GM19025 (cell line): ENCODE measurements at regions not wholly inside any gene's neighbourhood (a gene's known extent, or its start where the extent isn't known, plus 50 kb on each side); places are given as distances from the start of the nearest gene placed in this dataset.
A peak's percentile ranks its signal among the peaks of the same experiment; 100 is the strongest.

Source experiments
- ATAC-seq: cut with Tn5 transposase; IDR thresholded peaks from one replicate; pipeline ENCODE4 v1.9.1; 2021; ENCODE audit warnings: mild to moderate bottlenecking, low read depth, moderate library complexity; ENCODE audit not compliant: unreplicated experiment

DNA sequence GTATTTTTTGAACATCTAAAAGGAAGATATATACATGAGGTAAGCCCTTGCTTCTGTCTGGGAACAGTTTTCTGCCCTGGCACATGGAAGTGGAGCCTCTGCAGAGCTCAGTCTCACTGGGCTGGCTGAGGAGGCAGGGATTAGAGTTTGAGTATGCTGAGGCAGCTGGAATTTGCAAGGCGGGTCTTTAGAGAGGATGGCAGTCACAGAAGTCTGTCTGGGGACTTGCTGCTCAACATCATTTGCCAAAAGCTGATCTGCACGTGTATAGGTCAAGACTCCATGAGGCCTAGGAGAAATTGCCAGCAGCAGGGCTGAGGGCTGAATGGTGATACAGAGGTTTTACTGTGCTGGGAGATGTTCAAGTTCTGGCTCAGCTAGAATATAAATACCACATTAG is 163.6 kb upstream of the ANK2 start:
- ATAC-seq, result no peak

DNA sequence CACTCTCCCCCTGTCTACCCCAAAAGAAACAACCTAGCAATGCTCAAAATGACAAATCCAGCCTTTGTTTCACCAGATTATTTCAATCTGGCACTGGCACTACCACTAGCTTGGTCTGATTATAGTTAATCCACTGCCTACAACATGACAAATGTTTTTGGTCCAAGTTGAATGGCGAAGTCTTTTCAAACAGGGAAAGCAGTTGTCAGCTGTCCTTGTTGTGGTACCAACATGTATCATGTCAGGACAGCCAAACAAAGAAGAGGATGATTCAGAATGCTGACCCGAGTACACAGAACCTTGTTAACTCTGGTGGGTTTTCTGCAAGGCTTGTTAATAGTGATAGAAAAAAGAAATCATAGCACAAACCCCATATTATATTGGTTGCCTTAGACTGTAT is 160.8 kb upstream of the ANK2 start:
- no peak for ATAC-seq

DNA sequence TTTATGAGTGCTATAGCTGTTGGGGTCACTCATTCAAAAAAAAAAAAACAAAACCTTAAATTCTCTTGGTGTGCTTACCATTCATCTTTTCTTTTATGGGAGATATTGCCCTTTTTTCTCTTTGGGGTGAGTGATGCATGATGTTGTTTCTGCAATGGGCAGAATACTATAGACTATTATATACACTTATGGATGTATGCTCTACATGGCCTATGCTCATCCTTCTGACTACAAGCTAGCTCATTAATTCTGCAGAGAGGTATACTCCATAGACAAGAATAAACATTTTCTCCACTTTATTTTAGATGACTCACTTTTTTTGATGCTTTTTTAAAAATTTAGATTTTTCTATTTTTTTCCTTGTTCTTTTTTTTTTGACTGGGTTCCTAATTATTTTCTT is 160.3 kb upstream of the ANK2 start:
- ATAC-seq, result no peak

DNA sequence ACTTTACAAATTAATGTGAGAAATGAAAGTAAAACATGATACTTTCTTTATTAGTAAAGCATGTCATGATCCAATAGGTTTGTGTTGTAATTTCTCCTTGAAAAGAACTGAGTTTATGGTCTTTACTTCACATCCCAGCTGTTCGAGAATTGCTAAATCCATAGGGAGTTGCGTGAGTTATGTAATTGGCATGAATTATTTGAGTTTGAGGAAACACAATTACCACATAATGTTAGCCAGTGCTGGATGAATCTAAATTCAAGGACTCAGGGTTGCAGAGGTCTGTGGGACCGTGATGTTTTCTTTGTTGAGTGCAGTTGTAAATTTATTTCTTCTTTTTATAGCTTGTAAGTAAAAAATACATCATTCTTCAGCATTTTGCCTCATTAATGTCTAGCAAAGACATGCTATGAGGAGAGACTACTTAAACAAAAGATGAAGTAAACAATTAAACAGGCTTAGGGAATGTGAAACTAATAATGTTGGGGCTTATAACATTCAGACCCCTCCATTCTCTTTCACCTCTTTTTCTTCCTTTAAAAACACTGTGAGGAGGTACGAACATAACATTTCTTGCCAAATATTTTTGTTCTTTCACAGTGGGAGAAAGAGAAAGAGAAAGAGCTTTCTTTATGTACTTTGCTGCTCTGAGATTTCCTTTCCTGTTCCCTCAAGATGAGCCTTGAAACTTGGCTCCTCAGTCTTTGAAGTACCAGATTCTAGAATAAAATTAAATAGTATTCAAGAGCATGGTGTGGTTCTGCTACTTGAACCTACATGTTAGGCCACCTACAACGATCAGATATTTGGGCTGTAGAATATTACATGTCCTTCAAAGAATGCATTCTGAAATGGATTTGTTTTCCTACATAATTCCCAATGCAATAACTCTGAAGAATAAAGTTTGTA is 159.6 kb upstream of the ANK2 start:
- peak; percentile 38 for ATAC-seq

DNA sequence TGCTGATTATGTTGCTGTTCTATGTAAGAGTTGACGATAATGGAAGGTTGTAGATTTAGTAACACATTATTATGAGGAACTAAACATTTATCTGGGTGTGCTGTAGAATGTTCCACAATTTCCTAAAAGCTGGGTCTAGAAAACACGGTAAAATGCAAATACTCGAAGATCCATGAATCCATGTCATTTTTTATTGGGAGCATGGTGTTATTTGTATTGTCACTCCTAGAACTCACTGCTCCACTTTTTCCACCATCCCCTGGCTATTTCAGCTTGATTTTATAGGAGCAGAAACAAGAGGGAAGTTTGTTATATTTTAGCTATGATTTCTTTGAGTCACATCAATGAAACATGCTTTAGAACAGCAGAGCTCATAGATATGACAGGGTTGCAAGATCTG is 155.0 kb upstream of the ANK2 start:
- ATAC-seq, result no peak

DNA sequence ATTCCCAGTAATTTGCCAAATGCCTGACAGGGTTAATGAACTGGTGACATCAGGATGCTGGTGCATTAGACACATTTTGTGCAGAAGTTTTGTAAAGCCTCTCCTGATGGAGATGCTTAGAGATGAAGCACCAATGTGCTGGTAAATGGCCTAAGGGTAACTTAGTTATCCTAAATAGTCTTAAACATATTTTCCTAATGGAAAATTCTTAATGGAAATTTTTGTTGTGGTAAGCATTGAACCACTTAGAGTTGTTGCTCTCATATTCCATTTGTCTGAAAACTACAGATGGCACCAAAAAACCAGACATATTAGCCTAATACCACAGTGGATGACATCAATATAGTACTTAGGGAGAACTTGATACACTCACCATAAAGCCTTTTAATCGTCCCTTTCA is 154.5 kb upstream of the ANK2 start:
- no peak for ATAC-seq

DNA sequence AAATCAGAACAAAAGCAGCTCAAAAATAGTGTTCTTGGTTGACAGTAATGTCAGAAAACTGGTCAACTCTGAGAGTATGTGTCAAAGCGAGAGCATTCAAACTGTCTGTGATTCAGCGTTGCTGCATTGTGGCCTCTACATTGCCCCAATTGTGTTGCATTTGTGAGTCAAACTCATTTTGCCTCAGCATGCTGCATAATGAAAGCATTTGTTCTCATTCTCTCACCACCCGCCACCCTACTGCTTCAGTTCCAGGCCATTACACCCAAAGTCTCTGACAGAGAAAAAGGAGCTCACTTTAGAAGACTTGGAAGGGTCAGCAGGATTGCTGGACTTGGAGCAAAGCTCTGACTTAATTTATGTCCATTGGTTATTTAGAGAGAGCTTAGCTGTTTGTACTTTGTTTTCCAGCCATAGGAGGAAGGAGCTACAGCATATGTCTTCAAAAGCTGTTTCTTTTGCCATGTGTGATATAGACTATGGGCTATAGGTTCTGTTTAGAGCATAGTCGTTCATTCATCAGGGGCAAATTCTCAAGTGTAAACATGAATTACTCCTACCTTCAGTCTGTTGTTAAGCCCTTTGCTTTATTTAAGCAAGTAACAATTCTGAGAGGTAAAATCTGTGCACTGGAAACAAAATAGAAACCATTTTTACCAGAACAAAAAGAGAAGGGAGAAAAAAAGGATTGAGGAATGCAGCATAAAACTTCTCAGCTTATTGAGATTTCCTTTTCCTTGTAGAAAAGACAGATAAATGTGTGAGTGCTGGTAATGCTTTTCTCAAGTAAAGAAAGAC is 153.4 kb upstream of the ANK2 start:
- ATAC-seq, result peak; percentile 50

DNA sequence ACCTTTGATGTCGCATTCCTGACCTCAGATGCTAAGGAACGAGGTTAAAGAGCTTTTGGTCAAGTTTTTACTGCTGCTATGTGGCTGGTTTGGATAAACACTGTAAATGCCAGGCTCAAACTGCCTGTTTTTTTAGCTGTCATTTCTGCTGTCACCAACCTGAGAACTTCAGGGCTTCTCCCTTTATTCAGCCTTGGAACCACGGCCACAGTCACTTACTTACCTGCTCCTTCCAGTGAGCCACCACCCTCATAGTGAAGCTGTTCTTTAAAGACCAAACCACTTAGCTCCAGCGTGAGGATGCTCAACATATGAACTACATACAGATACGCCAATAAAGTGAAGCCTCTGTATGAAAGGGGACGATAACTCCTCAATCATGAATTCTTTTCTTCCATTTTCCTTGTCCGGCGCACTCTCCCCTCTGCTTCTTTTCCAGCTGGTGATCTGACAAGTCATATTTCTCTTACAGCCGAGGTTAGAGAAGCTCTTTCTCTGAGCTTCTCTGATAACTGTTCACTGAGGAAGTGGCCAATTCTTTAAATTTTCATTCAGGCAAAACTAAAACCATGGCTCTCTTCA is 152.8 kb upstream of the ANK2 start:
- ATAC-seq, result no peak

DNA sequence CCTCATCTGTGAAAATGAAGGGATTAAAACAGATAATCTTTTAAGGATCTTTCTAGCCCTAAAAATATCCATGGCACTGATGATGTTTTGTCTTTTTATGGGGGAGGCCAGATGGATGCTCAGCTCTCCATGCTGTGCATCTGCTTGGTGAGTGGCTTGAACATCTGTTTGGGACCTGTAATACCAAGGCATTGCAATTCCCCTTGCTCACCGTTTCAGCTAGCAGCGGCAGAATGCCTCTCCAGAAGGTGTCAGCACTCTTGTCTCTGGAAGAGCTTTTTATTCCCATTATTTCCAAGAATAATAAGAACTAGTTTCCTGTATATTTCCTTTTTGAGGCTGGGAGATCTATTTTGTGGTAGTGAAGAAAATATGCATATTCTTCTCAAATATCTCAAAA is 151.9 kb upstream of the ANK2 start:
- no peak for ATAC-seq

DNA sequence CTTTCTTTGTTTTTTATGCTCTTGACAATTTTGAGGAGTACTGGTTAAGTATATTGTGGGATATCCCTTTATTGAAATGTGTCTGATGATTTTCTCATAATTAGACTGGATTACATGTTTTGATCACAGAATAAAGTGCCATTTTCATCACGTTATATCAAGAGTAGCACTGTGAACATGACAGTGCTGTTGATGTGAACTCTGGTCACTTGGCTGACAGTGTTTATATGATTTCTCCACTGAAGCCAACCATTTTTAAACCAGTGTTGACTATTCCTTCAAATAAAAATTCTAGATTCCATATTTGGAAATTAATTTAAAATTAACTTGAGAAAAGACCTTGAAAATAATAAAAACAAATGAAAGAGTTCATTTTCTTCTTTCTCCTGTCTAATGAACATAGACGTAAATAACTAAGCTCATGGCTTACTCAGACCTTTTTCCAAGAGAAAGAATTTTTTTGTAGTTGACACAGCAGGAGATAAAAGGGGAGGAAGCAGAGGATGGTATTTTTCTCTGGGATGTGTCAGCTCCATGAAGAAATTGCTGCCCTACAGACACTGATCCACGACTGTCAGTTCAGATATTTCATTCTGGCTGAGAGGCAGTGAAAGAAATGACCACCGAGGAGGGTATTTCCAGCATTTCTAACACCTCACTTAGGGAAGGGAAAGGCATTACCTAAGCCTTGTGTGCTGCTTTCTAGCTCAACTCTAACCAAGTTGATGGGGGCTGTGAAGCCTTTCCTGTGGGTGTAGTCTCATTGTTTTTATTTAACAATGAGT is 150.9 kb upstream of the ANK2 start:
- ATAC-seq, result no peak

DNA sequence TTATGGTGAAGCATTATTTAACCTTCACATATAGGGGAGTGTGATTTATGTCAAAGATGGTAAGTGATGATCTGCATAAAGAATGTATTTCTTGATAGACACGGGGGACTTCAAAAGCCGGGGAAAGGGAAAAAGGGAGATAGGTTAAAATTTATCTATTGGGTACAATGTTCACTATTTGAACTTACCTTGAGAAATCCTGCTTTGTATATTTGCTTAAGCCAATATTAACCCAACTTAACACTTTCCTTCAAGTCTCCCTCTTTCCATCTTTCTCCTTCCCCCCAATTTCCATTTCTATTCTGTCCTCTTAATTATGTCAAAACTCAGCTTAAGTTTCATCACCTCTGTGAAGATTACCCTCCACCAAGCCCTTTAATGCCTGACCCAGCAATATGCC is 149.0 kb upstream of the ANK2 start:
- no peak for ATAC-seq

DNA sequence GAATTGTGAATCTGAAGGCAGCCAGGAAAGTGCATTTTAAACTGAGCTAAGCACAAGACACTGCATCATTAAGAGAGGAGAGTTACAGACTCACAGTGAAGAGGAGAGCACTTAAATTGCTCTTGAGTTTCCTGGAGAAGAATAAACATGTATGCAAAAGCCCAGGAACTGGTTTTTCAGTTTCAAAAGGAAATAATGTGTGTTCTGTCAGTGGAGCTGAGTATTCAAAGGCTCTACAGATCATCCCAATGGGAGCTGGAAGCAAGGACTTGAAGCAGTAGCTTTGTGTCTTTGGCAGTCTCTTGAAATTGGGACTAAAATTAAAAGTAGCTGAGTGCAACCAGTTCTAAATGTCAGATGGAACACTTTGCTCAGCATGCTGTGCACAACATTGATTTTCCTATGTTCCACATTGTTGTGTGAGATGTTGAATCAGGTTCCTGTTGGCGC is 147.5 kb upstream of the ANK2 start:
- no peak for ATAC-seq

DNA sequence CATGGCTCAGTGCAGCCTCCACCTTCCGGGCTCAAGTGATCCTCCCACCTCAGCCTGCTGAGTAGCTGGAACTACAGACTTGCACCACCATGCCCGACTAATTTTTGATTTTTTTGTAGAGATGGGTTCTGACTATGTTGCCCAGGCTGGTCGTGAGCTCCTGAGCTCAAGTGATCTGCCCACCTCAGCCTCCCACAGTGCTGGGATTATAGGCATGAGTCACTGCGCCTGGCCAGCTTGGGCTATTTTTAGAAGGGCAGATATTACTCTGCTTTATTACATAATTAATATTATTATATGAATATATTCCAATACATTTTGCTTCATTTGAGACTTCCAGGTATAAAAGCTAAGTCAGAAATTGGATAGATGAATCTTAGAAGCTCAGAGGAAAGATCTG is 143.7 kb upstream of the ANK2 start:
- no peak for ATAC-seq

DNA sequence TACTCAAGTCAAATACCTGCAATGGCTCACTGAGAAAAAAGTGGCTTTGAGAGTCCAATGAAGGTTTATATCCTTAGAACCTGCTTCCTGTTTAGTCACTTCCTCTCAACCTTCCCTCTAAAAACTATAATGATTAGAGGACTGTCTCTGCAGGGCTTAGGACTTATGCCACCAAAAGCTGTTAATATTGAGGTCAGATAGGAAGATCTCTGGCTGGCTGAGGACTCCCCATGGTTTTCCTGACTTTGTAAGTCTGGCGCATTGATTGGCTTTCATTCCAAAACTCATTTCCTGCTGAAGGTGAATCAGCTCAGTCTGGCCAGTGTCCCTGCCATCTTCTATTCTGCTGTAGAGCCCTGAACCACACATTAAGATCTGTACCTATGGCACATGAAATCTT is 140.9 kb upstream of the ANK2 start:
- ATAC-seq, result no peak

DNA sequence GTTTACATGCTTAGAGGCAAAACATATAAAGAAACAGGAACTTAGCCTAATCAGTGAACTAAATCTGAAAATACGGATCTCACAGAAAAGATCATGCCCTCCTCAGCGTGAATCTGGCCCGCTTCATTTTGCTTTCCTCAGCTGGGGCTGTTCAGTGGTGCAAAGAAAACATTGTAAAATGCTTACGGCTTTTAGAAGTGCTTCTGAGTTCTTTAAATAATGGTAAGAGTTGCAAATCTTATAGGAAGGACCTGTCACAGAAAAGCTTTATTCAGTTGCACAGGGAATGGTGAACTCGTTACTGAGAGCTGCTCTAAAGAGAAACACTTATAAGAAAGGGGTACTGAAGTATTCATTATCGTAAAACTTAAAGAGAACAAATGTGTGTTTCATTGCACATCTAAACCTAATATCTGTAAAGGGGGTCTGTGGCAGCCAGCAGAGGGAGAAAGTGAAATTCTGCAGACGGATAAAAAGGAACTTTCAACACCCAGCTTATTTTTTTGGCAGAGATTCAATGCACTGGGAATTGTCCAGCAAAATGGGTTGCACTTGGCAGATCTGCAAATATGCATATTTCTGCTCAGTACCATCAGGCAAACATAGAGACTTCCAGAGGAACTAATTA is 139.2 kb upstream of the ANK2 start:
- ATAC-seq, result no peak

DNA sequence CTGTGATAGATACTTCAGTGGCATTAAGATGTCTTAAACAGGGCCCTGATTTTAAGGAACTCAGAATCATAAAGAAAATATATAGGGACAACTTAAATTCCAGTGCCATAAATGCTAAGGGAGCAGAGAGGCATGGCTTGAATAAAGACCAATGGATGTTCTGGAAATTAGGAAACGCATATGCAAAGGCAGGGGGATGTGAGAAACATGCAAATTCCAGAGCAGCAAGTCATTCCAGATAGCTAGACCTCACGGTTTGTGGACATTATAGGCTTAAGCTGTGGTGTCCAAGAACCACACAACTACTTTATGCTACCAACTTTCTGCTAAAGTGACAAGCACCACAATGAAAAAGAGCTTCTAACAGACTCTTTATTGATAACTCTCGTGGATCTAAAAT is 132.6 kb upstream of the ANK2 start:
- no peak for ATAC-seq

DNA sequence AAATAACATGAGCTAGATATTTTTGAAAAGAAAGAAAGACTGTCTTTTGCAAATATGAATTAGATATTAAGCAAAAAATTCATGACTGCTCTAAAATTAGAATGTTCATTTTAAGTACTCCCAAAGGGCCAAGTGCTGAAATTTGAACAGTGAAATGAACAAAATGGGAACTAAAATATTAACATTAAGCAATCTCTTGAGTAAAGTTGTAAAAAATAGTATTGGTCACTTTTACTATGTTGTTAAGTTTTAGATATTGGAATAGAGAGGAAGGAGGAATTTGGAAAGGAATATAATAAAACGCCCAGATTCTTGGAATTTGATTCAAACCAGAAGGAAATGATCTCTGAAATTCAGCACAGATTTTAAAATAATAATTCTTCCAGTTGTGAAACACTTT is 125.9 kb upstream of the ANK2 start:
- no peak for ATAC-seq

DNA sequence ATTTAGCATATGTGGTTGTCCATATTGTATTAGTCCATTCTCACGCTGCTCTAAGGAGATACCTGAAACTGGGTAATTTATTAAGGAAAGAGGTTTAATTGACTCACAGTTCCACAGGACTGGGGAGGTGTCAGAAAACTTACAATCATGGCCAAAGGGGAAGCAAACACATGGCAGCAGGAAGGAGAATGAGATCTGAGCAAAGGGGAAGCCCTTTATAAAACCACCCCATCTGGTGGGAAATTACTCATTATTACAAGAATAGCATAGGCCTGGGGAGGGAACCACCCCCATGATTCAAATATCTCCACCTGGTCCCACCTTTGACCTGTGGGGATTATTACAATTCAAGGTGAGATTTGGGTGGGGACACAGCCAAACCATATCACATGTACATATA is 122.6 kb upstream of the ANK2 start:
- ATAC-seq, result no peak

DNA sequence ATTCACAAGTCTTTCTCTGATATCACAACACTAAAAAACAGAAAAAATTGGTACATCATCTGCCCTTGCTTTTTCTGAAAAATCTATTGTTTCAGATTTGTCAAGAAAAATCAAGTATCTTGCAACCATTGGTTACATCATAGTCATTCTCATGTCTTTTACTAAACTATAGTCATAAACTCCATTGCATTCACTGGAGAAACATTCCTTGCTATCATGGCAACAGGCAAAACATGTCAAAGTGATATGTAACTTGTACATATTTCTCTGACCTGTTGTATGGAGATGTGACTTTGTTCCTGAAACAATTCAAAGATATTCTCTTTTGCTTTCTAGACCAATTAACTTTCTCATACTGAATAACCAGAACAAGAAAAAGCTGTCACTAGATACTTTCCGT is 121.9 kb upstream of the ANK2 start:
- no peak for ATAC-seq

DNA sequence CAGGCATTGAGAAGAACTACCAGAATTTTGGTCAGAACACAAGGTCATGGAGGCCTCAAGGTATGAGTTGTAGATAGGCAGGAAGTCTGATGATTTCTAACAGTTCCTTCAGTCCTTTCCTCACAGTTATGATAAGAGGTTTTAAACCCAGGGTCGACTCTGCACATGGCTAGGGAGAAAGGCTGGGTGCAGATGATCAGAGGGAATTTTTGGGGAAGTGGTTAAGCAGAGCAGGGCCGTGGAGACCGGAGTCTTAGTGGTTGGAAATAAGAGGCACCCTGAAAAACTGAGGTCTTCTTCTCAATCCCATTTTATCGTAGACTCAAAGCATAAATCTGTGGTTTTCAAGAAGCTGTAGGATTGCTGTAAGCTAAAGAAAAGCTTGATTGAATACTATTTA is 118.5 kb upstream of the ANK2 start:
- ATAC-seq, result no peak
